Kidney (tissue), 13 donors: ENCODE measurements at regions not wholly inside any gene's neighbourhood (a gene's known extent, or its start where the extent isn't known, plus 50 kb on each side); places are given as distances from the start of the nearest gene placed in this dataset.

Experiments used
- DNase-seq, 5 donors: peaks; one replicate each; pipeline ENCODE4 v3.0.0-alpha.2; 2013 to 2020
- FAIRE-seq: peaks from 2 replicates; lab custom pipeline; 2012; peaks lifted over from hg19 to GRCh38; lab: Jason Lieb, UNC
- H3K27ac ChIP-seq, 2 donors: one replicate each; pipeline ENCODE4 v1.7.0; 2013; ENCODE audit warnings: low read depth in 2 of 2, low read length in 2 of 2, inconsistent platforms in 1 of 2
- H3K27me3 ChIP-seq: one replicate; pipeline ENCODE4 v1.7.1; 2013; ENCODE audit warnings: low read length, inconsistent platforms; ENCODE audit not compliant: control insufficient read depth, insufficient read depth
- H3K36me3 ChIP-seq, 3 donors: one replicate each; pipeline versions ENCODE4 v1.7.0 to v1.7.1; 2013; ENCODE audit warnings: low read length in 3 of 3, control low read depth in 1 of 3, inconsistent platforms in 1 of 3; ENCODE audit not compliant: insufficient read depth in 3 of 3, control insufficient read depth in 2 of 3
- H3K4me1 ChIP-seq, 3 donors: one replicate each; pipeline versions ENCODE4 v1.7.0 to v1.7.1; 2013; ENCODE audit warnings: low read length in 3 of 3, inconsistent platforms in 1 of 3, low read depth in 1 of 3; ENCODE audit not compliant: control insufficient read depth in 2 of 3, insufficient read depth in 2 of 3
- H3K4me3 ChIP-seq, 3 donors: one replicate each; pipeline versions ENCODE4 v1.7.0 to v1.8.1; 2013; ENCODE audit warnings: low read length in 3 of 3, control low read depth in 1 of 3, inconsistent platforms in 1 of 3
- H3K9ac ChIP-seq, 3 donors: one replicate each; pipeline versions ENCODE4 v1.7.0 to v1.7.1; 2013; ENCODE audit warnings: low read length in 3 of 3, control low read depth in 1 of 3, inconsistent platforms in 1 of 3
- H3K9me3 ChIP-seq, 3 donors: one replicate each; pipeline versions ENCODE4 v1.7.0 to v1.7.1; 2013; ENCODE audit warnings: low read length in 3 of 3, control low read depth in 1 of 3, inconsistent platforms in 1 of 3; ENCODE audit not compliant: control insufficient read depth in 2 of 3, insufficient read depth in 1 of 3
- intact Hi-C: fragments of 100-400 bp; cut with DNase I; formaldehyde crosslinking; loops from one replicate; pipeline ENCODE4 v1.11.1; 2022
- TF ChIP-seq, protein P1 (sequence below): IDR thresholded peaks from 3 replicates; pipeline ENCODE4 v1.5.1; 2012; ENCODE audit warnings: mild to moderate bottlenecking, moderate library complexity, borderline replicate concordance; ENCODE audit not compliant: insufficient read depth; ENCODE audit errors: extremely low read depth
- donor health status: control.
- donor health status: control.
- donor health status: control.
- donor health status: control.
- donor health status: control.
- donor health status: DM: yes; HTN: yes; CAD: no.
- donor health status: Normal renal cell carcinoma (clear cell type).

DNA sequence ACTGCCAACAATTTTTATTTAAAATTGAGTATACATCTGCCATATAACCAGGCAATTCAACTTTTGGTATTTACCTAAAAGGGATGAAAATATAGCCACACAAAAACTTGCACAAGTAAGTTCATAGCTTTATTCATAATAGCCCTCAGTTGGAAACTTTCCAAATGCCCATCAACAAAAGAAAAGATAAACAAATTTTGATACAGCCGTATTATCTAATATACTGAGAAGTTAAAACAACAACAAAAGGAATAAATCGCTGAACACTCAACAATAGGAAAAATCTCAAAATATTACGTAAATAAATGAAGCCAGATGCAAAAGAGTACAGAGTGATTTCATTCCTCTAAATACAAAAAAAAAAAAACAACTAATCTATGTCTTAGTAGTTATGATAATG, 399.2 kb upstream of the SEMA3D start:
- no peaks in the 10 kb centered on the region for H3K27me3 ChIP-seq
- H3K4me3 ChIP-seq, result no peak overlapping the region
- DNase-seq (no peak), FAIRE-seq (no peak)
- H3K27ac ChIP-seq, result no peak overlapping the region
- no peak overlapping the region for H3K9ac ChIP-seq
- no peaks in the 10 kb centered on the region for H3K9me3 ChIP-seq
- TF ChIP-seq, protein P1, sequence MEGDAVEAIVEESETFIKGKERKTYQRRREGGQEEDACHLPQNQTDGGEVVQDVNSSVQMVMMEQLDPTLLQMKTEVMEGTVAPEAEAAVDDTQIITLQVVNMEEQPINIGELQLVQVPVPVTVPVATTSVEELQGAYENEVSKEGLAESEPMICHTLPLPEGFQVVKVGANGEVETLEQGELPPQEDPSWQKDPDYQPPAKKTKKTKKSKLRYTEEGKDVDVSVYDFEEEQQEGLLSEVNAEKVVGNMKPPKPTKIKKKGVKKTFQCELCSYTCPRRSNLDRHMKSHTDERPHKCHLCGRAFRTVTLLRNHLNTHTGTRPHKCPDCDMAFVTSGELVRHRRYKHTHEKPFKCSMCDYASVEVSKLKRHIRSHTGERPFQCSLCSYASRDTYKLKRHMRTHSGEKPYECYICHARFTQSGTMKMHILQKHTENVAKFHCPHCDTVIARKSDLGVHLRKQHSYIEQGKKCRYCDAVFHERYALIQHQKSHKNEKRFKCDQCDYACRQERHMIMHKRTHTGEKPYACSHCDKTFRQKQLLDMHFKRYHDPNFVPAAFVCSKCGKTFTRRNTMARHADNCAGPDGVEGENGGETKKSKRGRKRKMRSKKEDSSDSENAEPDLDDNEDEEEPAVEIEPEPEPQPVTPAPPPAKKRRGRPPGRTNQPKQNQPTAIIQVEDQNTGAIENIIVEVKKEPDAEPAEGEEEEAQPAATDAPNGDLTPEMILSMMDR, result no peak
- intact Hi-C loops, result no loop called here
- H3K36me3 ChIP-seq, result no peaks in the 10 kb centered on the region
- H3K4me1 ChIP-seq, result no peaks in the 10 kb centered on the region

DNA sequence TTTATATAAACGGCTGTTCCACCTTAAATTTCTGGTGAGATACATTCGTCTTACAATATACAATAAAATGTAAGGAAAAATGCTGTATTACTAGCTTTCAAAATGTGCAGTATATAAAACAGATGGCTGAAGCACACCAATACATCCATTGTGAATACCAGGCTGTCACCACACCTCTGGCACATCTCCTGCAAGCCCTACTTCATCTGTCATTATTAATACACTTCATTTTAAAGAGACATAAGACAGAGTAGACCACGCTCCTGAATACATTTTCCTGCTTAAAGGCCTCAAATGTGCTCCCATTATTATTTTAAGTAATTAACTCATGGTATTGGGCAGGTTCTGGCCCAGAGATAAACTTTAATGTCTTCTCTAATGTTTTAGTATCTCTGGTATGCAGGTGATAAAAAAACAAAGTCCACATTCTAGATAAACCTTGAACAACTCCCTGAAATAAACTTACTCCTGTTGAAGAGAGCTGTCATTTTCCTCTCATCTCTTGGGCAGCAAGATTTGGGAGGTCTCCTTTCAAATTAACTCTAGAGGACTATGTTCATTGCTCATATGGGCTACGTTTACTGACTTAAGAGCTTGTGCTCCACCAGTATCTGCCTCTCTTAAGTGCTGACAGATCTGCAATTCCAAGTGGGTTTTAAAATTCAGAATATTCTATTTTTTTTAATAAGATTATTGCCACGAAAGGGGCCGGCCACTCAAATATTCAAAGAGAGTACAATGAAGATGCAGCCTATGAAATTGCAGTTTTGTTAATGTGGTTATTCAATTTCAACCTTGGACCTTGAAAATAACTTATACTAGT, 396.5 kb upstream of the SEMA3D start:
- Histone ChIP-seq H3K4me1 (no peaks in the 10 kb centered on the region), H3K9ac (no peak overlapping the region), H3K4me3 (no peak overlapping the region), H3K9me3 (no peaks in the 10 kb centered on the region), H3K36me3 (no peaks in the 10 kb centered on the region), H3K27ac (no peak overlapping the region), H3K27me3 (no peaks in the 10 kb centered on the region)
- TF ChIP-seq, protein P1, result no peak
- DNase-seq (no peak), FAIRE-seq (no peak)
- intact Hi-C loops, result no loop called here

DNA sequence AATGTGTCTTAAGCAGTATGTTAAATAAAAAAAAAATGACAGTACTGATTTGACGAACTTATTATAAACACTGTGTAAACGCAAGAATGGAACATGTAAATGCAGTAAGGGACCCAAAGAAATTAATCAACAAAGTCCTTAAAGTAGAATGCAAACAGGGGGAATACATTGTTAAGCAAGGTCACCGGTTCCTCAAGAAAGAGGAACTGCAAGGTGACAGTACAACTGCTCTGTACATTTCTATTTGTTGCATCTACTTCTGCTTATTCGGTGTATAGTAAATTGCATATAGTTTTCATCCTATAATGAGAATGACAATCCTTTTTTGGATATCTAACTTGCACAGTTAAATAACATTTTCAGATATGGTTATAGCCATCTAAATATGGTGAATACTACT, 387.0 kb upstream of the SEMA3D start:
- Histone ChIP-seq H3K9ac (no peak overlapping the region), H3K4me1 (no peaks in the 10 kb centered on the region), H3K9me3 (no peaks in the 10 kb centered on the region), H3K36me3 (no peaks in the 10 kb centered on the region), H3K4me3 (no peak overlapping the region), H3K27ac (no peak overlapping the region), H3K27me3 (no peaks in the 10 kb centered on the region)
- DNase-seq (no peak), FAIRE-seq (no peak)
- intact Hi-C loops, result no loop called here
- TF ChIP-seq, protein P1, result no peak

DNA sequence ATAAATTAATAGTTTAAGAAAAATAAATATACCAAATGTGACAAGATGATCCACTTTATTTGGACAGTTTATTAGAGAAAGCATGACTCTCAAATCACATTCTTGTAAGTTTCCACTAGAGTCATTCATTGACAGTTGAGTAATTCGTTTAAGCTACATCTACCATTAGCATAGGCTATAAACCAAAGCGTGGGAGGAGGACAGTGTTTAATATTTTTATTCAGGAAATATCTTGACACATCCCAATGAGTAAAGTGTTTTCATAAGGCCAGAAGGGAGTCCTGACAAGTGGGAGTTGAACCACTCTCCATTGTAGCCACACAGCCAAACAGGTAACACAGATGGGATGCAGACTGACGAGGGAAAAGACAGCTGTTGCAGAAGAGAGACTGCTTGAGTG, 386.5 kb upstream of the SEMA3D start:
- no peaks in the 10 kb centered on the region for H3K4me1 ChIP-seq
- no peaks in the 10 kb centered on the region for H3K9me3 ChIP-seq
- no peaks in the 10 kb centered on the region for H3K27me3 ChIP-seq
- TF ChIP-seq, protein P1, result no peak
- DNase-seq (peak in 2 of 5 donors; percentile 25 to 49), FAIRE-seq (no peak)
- no peak overlapping the region for H3K9ac ChIP-seq
- H3K36me3 ChIP-seq, result no peaks in the 10 kb centered on the region
- no peak overlapping the region for H3K27ac ChIP-seq
- H3K4me3 ChIP-seq, result no peak overlapping the region
- intact Hi-C loops, result no loop called here
